Right lobe of liver (tissue), 4 donors: ENCODE measurements at regions not wholly inside any gene's neighbourhood (a gene's known extent, or its start where the extent isn't known, plus 50 kb on each side); places are given as distances from the start of the nearest gene placed in this dataset.

ENCODE experiments used
- CTCF ChIP-seq, 4 donors: fragments of 200-600 bp in 3 of 4; fragments of 450-650 bp in 1 of 4; IDR thresholded peaks; one replicate each; pipeline versions ENCODE4 v1.5.1 to v1.8.0; 2016 to 2022; ENCODE audit warnings: antibody characterized with exemption in 4 of 4, mild to moderate bottlenecking in 2 of 4
- POLR2A ChIP-seq: fragments of 450-650 bp; IDR thresholded peaks from one replicate; pipeline ENCODE4 v1.6.1; 2017; ENCODE audit warnings: antibody characterized with exemption, mild to moderate bottlenecking
- donor health status: DM: no; HTN: no; CAD: no.
- donor health status: DM: no; HTN: no; CAD: no.
- donor health status: DM: no; HTN: yes; CAD: no.

DNA sequence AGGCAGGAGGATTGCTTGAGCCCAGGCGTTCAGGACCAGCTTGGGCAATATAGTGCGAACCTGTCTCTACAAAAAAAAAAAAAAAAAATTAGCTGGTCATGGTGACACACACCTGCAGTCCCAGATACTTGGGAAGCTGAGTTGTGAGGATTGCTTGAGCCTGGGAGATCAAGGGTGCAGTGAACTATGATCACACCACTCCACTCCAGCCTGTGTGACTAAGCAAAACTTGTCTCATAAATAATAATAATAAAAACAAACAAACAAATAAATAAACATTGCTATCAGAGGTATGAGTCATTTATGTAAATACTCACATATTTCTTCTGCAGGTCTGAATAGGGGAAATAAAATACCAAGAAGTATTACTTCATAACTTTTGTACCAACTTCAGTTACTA, 1372.7 kb upstream of the AGA start:
- TF ChIP-seq CTCF (IDR thresholded peaks at IDR 0.05) (no peak), POLR2A (no peak)
